ENCODE measurements at regions not wholly inside any gene's neighbourhood (a gene's known extent, or its start where the extent isn't known, plus 50 kb on each side); places are given as distances from the start of the nearest gene placed in this dataset.

DNA sequence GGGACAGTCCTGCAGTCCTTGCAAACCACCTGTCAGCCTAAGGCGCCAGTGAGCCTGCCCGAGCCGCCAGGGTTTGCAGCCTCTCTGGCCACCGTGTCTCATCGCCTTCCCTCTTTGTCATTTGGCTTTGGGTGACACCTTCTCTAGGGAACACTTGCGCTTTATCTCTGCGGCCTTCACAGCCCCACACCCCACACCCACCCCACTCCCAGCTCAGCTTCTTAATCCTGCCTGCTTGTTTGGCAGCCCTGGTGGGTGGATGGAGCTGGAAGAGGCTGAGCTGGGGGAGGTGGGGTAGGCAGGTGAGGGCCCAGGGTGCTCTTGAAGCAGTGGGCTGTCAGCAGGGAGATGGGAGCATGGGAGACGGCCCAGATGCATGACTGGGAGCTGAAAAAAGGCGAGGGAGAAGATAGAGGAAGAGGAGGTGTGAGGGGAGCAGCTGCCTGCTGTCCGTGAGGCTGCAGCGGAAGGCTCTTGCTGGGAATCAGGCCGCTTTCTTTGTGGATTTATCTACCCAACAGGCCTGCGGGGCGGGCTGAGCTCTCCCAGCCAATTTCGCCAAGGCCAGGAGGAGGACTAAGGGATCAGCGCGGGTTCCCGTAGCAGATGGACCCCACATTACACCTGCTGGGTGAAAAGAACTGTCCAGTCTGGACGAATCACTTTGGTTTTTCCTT is 97.5 kb upstream of the STOX2 start:
- no peaks in the 10 kb centered on the region for H3K27me3 Mint-ChIP-seq (ENCODE audit: unreplicated experiment)
- intact Hi-C loops (cut with micrococcal nuclease; ENCODE audit: unreplicated experiment): no loop called here
- H3K36me3 Mint-ChIP-seq (ENCODE audit: insufficient read depth, unreplicated experiment): peaks cover 4% of the 10 kb centered on the region
- CTCF ChIA-PET: no interaction called here
- H3K9me3 Mint-ChIP-seq (ENCODE audit: low read depth, unreplicated experiment): no peaks in the 10 kb centered on the region
- no peak overlapping the region for H3K27ac Mint-ChIP-seq (ENCODE audit: unreplicated experiment)
- DNase-seq: no peak
- TF ChIP-seq, protein P1, sequence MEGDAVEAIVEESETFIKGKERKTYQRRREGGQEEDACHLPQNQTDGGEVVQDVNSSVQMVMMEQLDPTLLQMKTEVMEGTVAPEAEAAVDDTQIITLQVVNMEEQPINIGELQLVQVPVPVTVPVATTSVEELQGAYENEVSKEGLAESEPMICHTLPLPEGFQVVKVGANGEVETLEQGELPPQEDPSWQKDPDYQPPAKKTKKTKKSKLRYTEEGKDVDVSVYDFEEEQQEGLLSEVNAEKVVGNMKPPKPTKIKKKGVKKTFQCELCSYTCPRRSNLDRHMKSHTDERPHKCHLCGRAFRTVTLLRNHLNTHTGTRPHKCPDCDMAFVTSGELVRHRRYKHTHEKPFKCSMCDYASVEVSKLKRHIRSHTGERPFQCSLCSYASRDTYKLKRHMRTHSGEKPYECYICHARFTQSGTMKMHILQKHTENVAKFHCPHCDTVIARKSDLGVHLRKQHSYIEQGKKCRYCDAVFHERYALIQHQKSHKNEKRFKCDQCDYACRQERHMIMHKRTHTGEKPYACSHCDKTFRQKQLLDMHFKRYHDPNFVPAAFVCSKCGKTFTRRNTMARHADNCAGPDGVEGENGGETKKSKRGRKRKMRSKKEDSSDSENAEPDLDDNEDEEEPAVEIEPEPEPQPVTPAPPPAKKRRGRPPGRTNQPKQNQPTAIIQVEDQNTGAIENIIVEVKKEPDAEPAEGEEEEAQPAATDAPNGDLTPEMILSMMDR (IDR thresholded peaks at IDR 0.05; ENCODE audit: unreplicated experiment): no peak
- H3K4me1 Mint-ChIP-seq (ENCODE audit: low read depth, unreplicated experiment): no peaks in the 10 kb centered on the region
- BruUV-seq (replicated peaks): no TSS peak
- H3K4me3 Mint-ChIP-seq (ENCODE audit: low read depth, unreplicated experiment): no peak overlapping the region

DNA sequence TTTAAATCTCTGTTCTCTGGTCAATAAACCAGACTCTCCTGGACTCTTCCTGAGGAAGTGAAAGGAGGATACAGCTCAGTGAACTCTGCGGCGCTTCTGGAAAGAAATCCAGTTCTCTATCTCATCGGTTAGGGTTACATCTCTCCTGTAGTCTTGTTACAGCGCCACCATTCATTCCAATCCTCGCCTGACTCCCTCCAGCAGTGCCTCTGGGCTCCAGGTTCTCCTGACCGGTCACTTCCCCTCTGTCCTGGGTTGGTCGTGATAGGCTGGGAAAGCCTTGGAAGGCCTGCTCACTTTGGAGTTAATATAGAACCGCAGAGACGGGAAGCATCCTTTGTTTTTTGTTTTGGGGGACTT is 97.0 kb upstream of the STOX2 start:
- peaks cover 4% of the 10 kb centered on the region for H3K36me3 Mint-ChIP-seq (ENCODE audit: insufficient read depth, unreplicated experiment)
- H3K4me3 Mint-ChIP-seq (ENCODE audit: low read depth, unreplicated experiment): no peak overlapping the region
- intact Hi-C loops (cut with micrococcal nuclease; ENCODE audit: unreplicated experiment): no loop called here
- H3K9me3 Mint-ChIP-seq (ENCODE audit: low read depth, unreplicated experiment): no peaks in the 10 kb centered on the region
- BruUV-seq (replicated peaks): no TSS peak
- no peaks in the 10 kb centered on the region for H3K4me1 Mint-ChIP-seq (ENCODE audit: low read depth, unreplicated experiment)
- no peaks in the 10 kb centered on the region for H3K27me3 Mint-ChIP-seq (ENCODE audit: unreplicated experiment)
- no peak for DNase-seq
- TF ChIP-seq, protein P1 (IDR thresholded peaks at IDR 0.05; ENCODE audit: unreplicated experiment): no peak
- H3K27ac Mint-ChIP-seq (ENCODE audit: unreplicated experiment): no peak overlapping the region
- CTCF ChIA-PET: no interaction called here

DNA sequence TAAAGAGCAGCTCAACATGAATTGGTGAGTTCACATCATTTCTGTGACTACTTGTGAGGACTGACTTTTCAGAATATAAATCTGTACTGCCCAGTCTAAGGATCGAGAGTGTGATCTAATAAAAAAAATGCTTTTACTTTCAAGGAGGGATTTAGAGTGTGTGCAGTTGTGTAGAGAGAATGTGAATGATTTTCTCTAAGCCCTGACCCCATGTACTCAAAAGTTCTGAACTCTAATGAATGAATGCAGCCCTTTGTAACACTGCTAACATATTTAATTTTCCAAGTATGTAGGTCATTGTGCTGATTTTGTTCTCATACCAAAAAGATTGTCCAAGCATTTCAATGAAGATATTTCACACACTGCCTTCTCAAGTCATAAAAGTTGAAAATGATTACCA is 92.5 kb upstream of the STOX2 start:
- no peaks in the 10 kb centered on the region for H3K27me3 Mint-ChIP-seq (ENCODE audit: unreplicated experiment)
- H3K4me3 Mint-ChIP-seq (ENCODE audit: low read depth, unreplicated experiment): no peak overlapping the region
- intact Hi-C loops (cut with micrococcal nuclease; ENCODE audit: unreplicated experiment): no loop called here
- BruUV-seq (replicated peaks): no TSS peak
- no peak for DNase-seq
- CTCF ChIA-PET: no interaction called here
- H3K4me1 Mint-ChIP-seq (ENCODE audit: low read depth, unreplicated experiment): no peaks in the 10 kb centered on the region
- peaks cover 1% of the 10 kb centered on the region for H3K36me3 Mint-ChIP-seq (ENCODE audit: insufficient read depth, unreplicated experiment)
- H3K9me3 Mint-ChIP-seq (ENCODE audit: low read depth, unreplicated experiment): no peaks in the 10 kb centered on the region
- no peak overlapping the region for H3K27ac Mint-ChIP-seq (ENCODE audit: unreplicated experiment)
- TF ChIP-seq, protein P1 (IDR thresholded peaks at IDR 0.05; ENCODE audit: unreplicated experiment): no peak

DNA sequence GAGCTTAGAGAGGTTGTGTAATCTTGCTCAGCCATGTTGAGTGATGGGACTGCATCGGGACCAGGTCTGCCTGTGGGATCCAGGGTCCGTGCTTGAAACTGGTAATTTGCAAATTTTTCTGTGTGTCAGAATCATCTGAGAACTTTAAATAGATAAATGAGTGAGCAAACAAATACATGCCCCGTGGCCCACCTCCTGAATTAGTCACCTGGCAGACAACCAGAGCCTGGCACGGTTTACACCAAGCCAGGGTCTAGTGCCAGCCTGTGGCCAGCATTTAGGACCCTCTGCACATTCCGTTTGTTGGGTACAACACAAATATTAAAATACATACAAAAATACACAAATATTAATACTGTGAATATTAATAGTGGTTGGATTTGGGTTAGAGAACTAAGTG is 90.6 kb upstream of the STOX2 start:
- H3K27ac Mint-ChIP-seq (ENCODE audit: unreplicated experiment): no peak overlapping the region
- intact Hi-C loops (cut with micrococcal nuclease; ENCODE audit: unreplicated experiment): no loop called here
- DNase-seq: no peak
- H3K4me1 Mint-ChIP-seq (ENCODE audit: low read depth, unreplicated experiment): no peaks in the 10 kb centered on the region
- TF ChIP-seq, protein P1 (IDR thresholded peaks at IDR 0.05; ENCODE audit: unreplicated experiment): no peak
- no peaks in the 10 kb centered on the region for H3K36me3 Mint-ChIP-seq (ENCODE audit: insufficient read depth, unreplicated experiment)
- no peaks in the 10 kb centered on the region for H3K9me3 Mint-ChIP-seq (ENCODE audit: low read depth, unreplicated experiment)
- CTCF ChIA-PET: interaction anchor here (0.6 kb wide), 1 partner anchor 194 kb away, joined by 3 read pairs; no protein-coding TSS in a partner anchor
- BruUV-seq (replicated peaks): no TSS peak
- no peaks in the 10 kb centered on the region for H3K27me3 Mint-ChIP-seq (ENCODE audit: unreplicated experiment)
- H3K4me3 Mint-ChIP-seq (ENCODE audit: low read depth, unreplicated experiment): no peak overlapping the region
